ENCODE measurements at regions not wholly inside any gene's neighbourhood (a gene's known extent, or its start where the extent isn't known, plus 50 kb on each side); places are given as distances from the start of the nearest gene placed in this dataset.
A peak's percentile ranks its signal among the peaks of the same experiment; 100 is the strongest.
"Not testable (repeated sequence)": the region's sequence is repeated elsewhere in the genome, so short reads cannot be mapped to it uniquely, and the experiment has no call there.

DNA sequence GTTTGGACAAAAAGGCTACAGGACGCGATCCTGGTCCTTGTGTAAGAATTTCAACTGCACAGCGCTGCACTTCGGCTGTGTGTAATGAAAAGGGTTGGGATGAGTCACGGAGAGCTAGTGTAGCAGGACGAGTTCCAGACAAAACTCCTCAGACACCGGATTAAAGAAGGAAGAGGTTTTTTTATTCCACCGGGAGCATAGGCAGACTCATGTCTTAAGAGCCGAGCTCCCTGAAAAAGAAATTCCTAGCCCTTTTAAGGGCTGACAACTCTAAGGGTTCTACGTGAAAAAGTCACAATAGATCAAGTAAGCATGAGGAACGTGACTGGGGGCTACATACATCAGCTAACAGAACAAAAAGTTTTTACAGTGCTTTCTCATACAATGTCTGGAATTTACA lies 54.8 kb upstream of the FAM90A1 start:
- not testable (repeated sequence) for H3K4me2 ChIP-seq (ENCODE audit: low read length); H2AFZ ChIP-seq

DNA sequence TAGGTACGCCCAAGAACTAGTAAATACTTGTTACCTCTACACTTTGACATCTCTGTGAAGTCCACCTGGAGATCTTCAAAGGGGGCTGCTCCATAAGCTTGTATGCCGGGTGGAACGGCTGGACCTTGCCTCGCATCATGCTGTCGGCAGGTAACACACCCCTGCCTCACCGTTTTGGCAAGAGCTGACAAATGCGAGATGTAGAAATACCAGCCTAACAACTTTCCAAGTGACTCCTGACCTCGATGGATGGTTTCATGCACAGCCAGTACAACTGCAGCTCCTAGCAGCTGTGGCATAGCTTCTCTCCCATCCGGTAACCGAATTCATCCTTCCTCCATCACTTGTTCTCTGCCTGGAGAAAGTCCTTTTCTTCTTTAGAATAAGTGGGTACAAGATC lies 58.3 kb upstream of the FAM90A1 start:
- H3K9me3 ChIP-seq (ENCODE audit: control insufficient read depth, low read length); H3K36me3 ChIP-seq (ENCODE audit: control insufficient read depth, insufficient read depth, low read length); H3K4me2 ChIP-seq (ENCODE audit: low read length); H3K9ac ChIP-seq; H3K27me3 ChIP-seq (ENCODE audit: control insufficient read depth, insufficient read depth, low read length); H3K79me2 ChIP-seq; H3K4me3 ChIP-seq (ENCODE audit: low read depth, low read length); H3K4me1 ChIP-seq: not testable (repeated sequence)
- H3K27ac ChIP-seq, result peak overlapping the region; percentile 47
- peak overlapping the region; percentile 33 for H2AFZ ChIP-seq

More for the DNA sequence above, 54.8 kb upstream of the FAM90A1 start:
- H3K9me3 ChIP-seq (ENCODE audit: control insufficient read depth, low read length); H3K27ac ChIP-seq; H3K79me2 ChIP-seq; H3K36me3 ChIP-seq (ENCODE audit: control insufficient read depth, insufficient read depth, low read length); H3K9ac ChIP-seq; H3K4me1 ChIP-seq; H3K4me3 ChIP-seq (ENCODE audit: low read depth, low read length); H3K27me3 ChIP-seq (ENCODE audit: control insufficient read depth, insufficient read depth, low read length): not testable (repeated sequence)

DNA sequence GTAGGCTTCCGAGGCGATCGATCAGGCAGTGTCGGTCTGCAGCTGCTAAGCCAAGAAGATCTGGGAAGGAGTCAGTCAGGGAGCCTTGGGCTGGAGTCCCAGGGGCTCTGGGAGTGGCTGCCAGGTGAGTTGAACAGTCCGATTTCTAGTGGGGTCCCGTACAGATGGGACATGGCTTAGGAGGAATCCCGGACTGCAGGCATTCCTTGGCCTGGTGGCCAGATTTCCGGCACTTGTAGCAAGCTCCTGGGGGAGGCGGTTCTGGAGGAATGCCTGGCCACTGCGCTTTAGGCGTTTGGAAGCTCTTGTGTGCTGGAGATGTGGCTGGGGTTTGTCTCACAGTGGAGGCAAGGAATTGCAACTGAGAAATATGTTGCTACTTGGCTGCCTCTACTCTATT lies 64.3 kb upstream of the FAM90A1 start:
- H3K4me3 ChIP-seq (ENCODE audit: low read depth, low read length); H3K4me1 ChIP-seq; H3K27ac ChIP-seq; H3K79me2 ChIP-seq; H3K36me3 ChIP-seq (ENCODE audit: control insufficient read depth, insufficient read depth, low read length); H3K9ac ChIP-seq; H3K4me2 ChIP-seq (ENCODE audit: low read length); H3K9me3 ChIP-seq (ENCODE audit: control insufficient read depth, low read length); H2AFZ ChIP-seq; H3K27me3 ChIP-seq (ENCODE audit: control insufficient read depth, insufficient read depth, low read length): not testable (repeated sequence)

DNA sequence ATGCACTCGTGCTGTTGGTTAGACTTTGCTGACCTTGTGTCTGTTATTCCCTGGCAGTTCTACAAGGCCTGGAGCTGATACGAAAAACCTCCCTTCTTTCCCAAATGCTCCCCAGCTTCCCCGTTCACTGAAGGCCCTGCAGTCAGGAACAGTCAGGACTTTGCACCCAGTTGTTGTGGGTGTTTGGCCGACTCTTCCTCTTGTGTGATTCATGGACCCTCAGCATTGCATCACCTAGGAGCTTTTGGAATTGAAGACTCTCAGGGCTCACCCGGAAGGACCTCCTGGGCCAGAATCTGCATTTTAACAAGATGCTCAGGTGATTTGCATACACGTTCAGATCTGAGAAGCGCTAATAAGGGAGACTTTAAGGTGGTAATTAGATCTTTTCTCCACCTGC lies 67.2 kb upstream of the FAM90A1 start:
- not testable (repeated sequence) for H3K9me3 ChIP-seq (ENCODE audit: control insufficient read depth, low read length); H3K36me3 ChIP-seq (ENCODE audit: control insufficient read depth, insufficient read depth, low read length); H3K27me3 ChIP-seq (ENCODE audit: control insufficient read depth, insufficient read depth, low read length); H2AFZ ChIP-seq; H3K27ac ChIP-seq; H3K4me3 ChIP-seq (ENCODE audit: low read depth, low read length); H3K4me1 ChIP-seq; H3K4me2 ChIP-seq (ENCODE audit: low read length); H3K9ac ChIP-seq; H3K79me2 ChIP-seq

DNA sequence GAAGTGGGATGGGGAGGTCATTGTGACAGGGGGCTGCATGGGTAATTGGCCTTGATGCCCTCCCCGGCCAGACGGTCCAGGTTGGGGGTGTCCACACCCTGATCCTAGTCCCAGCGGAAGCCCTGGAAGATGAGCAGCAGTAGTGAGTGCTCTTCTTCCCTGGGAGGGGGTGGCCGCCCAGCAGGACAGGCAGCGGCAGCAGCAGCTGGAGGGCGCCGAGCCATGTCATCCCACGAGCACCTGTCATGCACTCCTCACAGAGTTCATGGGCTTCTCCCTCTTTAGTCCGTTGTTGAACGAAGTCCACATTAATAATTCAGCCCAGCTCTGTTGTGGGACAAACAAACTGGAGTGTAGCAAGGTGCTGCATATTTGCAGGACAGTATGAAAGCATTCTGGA lies 81.2 kb upstream of the FAM90A1 start:
- H3K79me2 ChIP-seq; H3K27me3 ChIP-seq (ENCODE audit: control insufficient read depth, insufficient read depth, low read length); H3K4me3 ChIP-seq (ENCODE audit: low read depth, low read length); H3K36me3 ChIP-seq (ENCODE audit: control insufficient read depth, insufficient read depth, low read length); H2AFZ ChIP-seq; H3K27ac ChIP-seq; H3K9me3 ChIP-seq (ENCODE audit: control insufficient read depth, low read length); H3K9ac ChIP-seq; H3K4me1 ChIP-seq; H3K4me2 ChIP-seq (ENCODE audit: low read length): not testable (repeated sequence)

DNA sequence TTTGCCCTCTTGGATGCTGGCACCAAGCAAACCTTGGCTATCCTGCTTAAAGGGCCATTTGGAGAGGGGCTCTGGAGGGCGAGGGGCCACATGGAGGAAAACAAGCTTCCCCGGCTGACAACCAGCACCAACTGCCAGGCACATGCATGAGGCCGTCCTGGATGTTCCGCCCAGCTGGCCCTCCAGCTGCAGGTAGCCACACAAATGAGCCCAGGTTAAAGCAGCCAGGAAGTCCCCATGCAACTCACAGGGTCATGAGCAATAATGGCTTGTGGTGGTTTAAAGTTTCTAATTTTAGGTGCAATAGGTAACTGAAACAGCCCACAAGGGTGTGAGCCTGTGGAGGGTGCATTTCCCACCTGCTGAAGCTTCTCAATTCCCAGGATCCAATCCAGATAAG lies 88.6 kb upstream of the FAM90A1 start:
- not testable (repeated sequence) for H3K79me2 ChIP-seq; H3K27me3 ChIP-seq (ENCODE audit: control insufficient read depth, insufficient read depth, low read length); H2AFZ ChIP-seq; H3K27ac ChIP-seq; H3K9ac ChIP-seq; H3K36me3 ChIP-seq (ENCODE audit: control insufficient read depth, insufficient read depth, low read length); H3K4me2 ChIP-seq (ENCODE audit: low read length); H3K4me3 ChIP-seq (ENCODE audit: low read depth, low read length); H3K9me3 ChIP-seq (ENCODE audit: control insufficient read depth, low read length)
- peaks cover 18% of the 10 kb centered on the region for H3K4me1 ChIP-seq

DNA sequence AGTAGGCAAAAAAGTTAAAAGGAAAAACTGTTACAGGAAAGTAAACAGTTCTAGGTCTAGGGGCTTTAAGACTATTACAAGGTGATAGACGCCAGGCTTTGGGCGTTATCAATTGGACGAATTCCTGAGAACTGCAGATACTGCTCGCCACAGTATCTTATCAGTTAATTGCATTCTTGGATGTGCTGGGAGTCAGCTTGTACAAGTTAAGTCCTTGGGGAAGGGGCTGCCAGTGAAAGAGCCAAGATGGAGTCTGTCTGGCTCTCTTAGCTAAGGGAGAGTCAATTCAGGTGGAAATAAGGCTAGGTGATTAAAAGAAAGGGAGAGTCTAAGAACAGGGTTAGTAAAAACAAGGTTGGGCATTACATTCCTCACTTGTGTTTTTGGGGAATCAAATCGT lies 90.3 kb upstream of the FAM90A1 start:
- not testable (repeated sequence) for H2AFZ ChIP-seq; H3K4me3 ChIP-seq (ENCODE audit: low read depth, low read length); H3K4me2 ChIP-seq (ENCODE audit: low read length)

DNA sequence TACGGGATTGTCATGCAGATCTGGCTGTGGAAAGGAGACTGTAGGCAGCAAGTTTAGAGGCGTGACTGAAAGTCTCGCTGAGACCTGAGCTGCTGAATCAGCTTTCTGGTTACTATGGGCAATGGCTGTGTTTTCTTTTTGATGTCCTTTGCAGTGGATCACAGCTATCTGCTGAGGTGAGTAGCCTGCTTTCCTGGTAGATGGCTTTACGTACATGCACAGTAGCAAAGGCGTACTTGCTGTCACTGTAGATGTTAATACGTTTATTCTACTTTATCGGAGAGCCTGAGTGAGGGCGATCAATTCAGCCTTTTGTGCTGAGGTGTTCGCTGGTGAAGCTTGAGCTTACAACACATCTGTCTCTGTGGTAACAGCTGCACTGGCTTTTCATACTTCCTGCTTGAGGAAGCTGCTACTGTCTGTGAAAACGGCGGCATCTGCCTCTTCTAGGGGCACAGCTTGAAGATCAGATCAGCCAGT lies 92.9 kb upstream of the FAM90A1 start:
- peak overlapping the region; percentile 29 for H3K4me3 ChIP-seq (ENCODE audit: low read depth, low read length)
- H3K27ac ChIP-seq, result peak overlapping the region; percentile 67
- not testable (repeated sequence) for H3K79me2 ChIP-seq; H3K9ac ChIP-seq; H3K36me3 ChIP-seq (ENCODE audit: control insufficient read depth, insufficient read depth, low read length); H3K9me3 ChIP-seq (ENCODE audit: control insufficient read depth, low read length); H3K27me3 ChIP-seq (ENCODE audit: control insufficient read depth, insufficient read depth, low read length)
- H3K4me1 ChIP-seq, result peaks cover 18% of the 10 kb centered on the region
- H2AFZ ChIP-seq, result peak overlapping the region; percentile 61
- peak overlapping the region; percentile 53 for H3K4me2 ChIP-seq (ENCODE audit: low read length)

More for the DNA sequence above, 90.3 kb upstream of the FAM90A1 start:
- not testable (repeated sequence) for H3K27me3 ChIP-seq (ENCODE audit: control insufficient read depth, insufficient read depth, low read length); H3K27ac ChIP-seq; H3K36me3 ChIP-seq (ENCODE audit: control insufficient read depth, insufficient read depth, low read length); H3K9me3 ChIP-seq (ENCODE audit: control insufficient read depth, low read length); H3K9ac ChIP-seq; H3K79me2 ChIP-seq
- H3K4me1 ChIP-seq, result peaks cover 18% of the 10 kb centered on the region

DNA sequence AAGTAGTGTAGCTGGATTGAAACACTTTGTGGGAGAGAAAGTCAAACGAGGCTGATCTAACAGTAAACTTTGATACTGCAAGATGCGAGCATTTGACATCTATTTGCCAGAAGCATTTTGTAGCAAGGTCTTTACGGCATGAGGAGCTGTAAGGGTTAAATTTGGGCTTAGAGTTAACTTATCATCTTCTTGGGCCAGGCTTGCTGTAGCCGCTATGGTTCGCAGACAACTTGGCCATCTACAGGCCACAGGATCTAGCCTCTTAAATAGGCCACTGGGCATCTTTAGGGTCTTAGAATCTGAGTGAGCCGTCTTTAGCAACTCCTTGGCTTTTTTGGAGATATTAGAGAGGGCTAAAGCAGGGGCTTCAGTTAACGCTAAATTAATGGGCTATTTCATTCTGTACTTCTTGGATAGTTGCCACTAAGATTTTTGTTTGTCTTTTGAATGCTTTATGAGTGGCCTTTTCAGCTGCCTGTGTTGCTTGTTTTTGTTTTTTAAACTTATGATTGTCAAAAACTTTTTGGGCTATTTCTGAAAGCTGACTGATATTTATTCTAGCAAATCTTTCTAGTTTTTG lies 93.5 kb upstream of the FAM90A1 start:
- H3K79me2 ChIP-seq; H3K9me3 ChIP-seq (ENCODE audit: control insufficient read depth, low read length); H3K9ac ChIP-seq; H3K36me3 ChIP-seq (ENCODE audit: control insufficient read depth, insufficient read depth, low read length); H3K27me3 ChIP-seq (ENCODE audit: control insufficient read depth, insufficient read depth, low read length): not testable (repeated sequence)
- Histone ChIP-seq H3K27ac (peak overlapping the region; percentile 67), H3K4me3 (ENCODE audit: low read depth, low read length) (peak overlapping the region; percentile 29), H2AFZ (peak overlapping the region; percentile 61), H3K4me1 (peaks cover 18% of the 10 kb centered on the region), H3K4me2 (ENCODE audit: low read length) (peak overlapping the region; percentile 53)

DNA sequence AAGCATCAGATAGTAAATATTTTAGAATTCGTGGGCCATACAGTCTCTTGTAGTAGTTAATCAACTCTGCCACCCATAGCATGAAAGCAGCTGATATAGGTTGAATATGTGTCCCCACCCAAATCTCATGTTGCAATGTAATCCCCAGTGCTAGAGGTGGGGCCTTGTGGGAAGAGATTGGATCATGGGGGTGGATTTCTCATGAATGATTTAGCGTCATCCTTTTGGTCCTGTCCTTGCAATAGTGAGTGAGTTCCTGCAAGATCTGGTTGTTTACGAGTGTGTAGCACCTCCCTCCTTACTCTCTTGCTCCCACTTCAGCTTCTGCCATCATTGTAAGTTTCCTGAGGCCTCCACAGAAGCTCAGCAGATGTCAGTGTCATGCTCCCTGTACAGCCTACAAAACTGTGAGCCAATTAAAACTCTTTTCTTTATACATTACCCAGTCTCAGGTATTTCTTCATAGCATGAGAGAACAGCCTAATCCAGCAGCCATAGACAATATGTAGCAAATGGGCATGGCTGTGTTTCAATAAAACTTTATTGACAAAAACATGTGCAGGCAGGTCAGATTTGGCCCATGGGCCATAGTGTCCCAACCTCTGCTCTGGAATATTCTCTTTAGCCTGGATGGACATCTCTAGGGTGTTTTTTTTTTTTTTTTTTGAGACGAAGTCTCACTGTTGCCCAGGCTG lies 97.9 kb upstream of the FAM90A1 start:
- not testable (repeated sequence) for H3K4me2 ChIP-seq (ENCODE audit: low read length); H3K27me3 ChIP-seq (ENCODE audit: control insufficient read depth, insufficient read depth, low read length); H2AFZ ChIP-seq; H3K36me3 ChIP-seq (ENCODE audit: control insufficient read depth, insufficient read depth, low read length); H3K4me3 ChIP-seq (ENCODE audit: low read depth, low read length); H3K4me1 ChIP-seq; H3K27ac ChIP-seq; H3K9me3 ChIP-seq (ENCODE audit: control insufficient read depth, low read length); H3K9ac ChIP-seq; H3K79me2 ChIP-seq

DNA sequence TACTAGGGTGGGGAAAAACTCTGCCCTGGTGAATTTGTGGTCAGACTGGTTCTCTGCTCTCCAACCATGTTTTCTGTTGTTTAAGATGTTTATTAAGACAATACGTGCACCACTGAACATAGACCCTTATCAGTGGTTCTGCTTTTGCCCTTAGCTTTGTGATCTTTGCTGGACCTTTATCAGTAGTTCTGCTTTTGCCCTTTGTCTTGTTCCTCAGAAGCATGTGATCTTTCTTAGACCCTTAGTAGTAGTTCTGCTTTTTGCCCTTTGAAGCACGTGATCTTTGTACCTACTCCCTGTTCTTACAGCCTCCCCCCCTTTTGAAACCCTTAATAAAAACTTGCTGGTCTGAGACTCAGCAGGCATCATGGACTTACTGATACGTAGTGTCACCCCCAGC lies 101.4 kb upstream of the FAM90A1 start:
- H3K9me3 ChIP-seq (ENCODE audit: control insufficient read depth, low read length); H2AFZ ChIP-seq; H3K4me2 ChIP-seq (ENCODE audit: low read length); H3K9ac ChIP-seq; H3K79me2 ChIP-seq; H3K4me1 ChIP-seq; H3K27me3 ChIP-seq (ENCODE audit: control insufficient read depth, insufficient read depth, low read length); H3K36me3 ChIP-seq (ENCODE audit: control insufficient read depth, insufficient read depth, low read length); H3K4me3 ChIP-seq (ENCODE audit: low read depth, low read length); H3K27ac ChIP-seq: not testable (repeated sequence)

Measured in parathyroid adenoma (tissue), 2 donors.